ENCODE measurements at regions not wholly inside any gene's neighbourhood (a gene's known extent, or its start where the extent isn't known, plus 50 kb on each side); places are given as distances from the start of the nearest gene placed in this dataset.

DNA sequence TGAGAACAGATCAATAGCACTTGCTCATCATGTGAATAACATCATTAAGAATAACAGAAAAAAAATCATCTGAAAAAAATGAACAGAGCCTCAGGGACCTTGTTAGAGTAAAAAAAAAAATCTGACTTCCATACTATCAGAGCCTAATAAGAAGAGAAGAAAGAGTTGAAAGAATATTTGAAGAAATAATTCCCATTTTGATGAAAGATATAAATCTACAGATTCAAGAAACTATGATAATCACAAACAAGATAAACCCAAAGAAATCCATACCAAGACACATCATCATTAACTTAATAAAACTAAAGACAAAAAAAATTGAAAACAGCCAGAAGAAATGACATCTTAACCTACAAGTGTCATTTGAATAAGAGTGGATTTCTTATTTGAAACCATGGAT lies 134.4 kb downstream of the BMS1 start:
- TF ChIP-seq, protein P1, sequence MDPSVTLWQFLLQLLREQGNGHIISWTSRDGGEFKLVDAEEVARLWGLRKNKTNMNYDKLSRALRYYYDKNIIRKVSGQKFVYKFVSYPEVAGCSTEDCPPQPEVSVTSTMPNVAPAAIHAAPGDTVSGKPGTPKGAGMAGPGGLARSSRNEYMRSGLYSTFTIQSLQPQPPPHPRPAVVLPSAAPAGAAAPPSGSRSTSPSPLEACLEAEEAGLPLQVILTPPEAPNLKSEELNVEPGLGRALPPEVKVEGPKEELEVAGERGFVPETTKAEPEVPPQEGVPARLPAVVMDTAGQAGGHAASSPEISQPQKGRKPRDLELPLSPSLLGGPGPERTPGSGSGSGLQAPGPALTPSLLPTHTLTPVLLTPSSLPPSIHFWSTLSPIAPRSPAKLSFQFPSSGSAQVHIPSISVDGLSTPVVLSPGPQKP (IDR thresholded peaks at IDR 0.05; ENCODE audit: borderline replicate concordance, low read depth, low read length): no peak
- TF ChIP-seq, protein P2, sequence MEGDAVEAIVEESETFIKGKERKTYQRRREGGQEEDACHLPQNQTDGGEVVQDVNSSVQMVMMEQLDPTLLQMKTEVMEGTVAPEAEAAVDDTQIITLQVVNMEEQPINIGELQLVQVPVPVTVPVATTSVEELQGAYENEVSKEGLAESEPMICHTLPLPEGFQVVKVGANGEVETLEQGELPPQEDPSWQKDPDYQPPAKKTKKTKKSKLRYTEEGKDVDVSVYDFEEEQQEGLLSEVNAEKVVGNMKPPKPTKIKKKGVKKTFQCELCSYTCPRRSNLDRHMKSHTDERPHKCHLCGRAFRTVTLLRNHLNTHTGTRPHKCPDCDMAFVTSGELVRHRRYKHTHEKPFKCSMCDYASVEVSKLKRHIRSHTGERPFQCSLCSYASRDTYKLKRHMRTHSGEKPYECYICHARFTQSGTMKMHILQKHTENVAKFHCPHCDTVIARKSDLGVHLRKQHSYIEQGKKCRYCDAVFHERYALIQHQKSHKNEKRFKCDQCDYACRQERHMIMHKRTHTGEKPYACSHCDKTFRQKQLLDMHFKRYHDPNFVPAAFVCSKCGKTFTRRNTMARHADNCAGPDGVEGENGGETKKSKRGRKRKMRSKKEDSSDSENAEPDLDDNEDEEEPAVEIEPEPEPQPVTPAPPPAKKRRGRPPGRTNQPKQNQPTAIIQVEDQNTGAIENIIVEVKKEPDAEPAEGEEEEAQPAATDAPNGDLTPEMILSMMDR (conservative IDR thresholded peaks at IDR 0.05; ENCODE audit: low read depth, low read length): no peak
- TF ChIP-seq CEBPB (IDR thresholded peaks at IDR 0.05; ENCODE audit: low read depth, low read length): no peak
- TF ChIP-seq BHLHE40 (IDR thresholded peaks at IDR 0.05; ENCODE audit: low read depth, low read length): no peak
- no peak for TF ChIP-seq MXI1 (IDR thresholded peaks at IDR 0.05; ENCODE audit: borderline replicate concordance, low read depth, low read length)
- TF ChIP-seq SMC3 (IDR thresholded peaks at IDR 0.05; ENCODE audit: low read depth, low read length): no peak
- no peak for TF ChIP-seq MAZ (IDR thresholded peaks at IDR 0.05; ENCODE audit: borderline replicate concordance, low read depth, low read length)
- TF ChIP-seq POLR2A (IDR thresholded peaks at IDR 0.05; ENCODE audit: low read depth, low read length): no peak
- TF ChIP-seq RAD21 (IDR thresholded peaks at IDR 0.05; ENCODE audit: low read length): no peak
- TF ChIP-seq, protein P3, sequence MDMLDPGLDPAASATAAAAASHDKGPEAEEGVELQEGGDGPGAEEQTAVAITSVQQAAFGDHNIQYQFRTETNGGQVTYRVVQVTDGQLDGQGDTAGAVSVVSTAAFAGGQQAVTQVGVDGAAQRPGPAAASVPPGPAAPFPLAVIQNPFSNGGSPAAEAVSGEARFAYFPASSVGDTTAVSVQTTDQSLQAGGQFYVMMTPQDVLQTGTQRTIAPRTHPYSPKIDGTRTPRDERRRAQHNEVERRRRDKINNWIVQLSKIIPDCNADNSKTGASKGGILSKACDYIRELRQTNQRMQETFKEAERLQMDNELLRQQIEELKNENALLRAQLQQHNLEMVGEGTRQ (IDR thresholded peaks at IDR 0.05; ENCODE audit: low read depth, low read length): no peak
- TF ChIP-seq RCOR1 (IDR thresholded peaks at IDR 0.05; ENCODE audit: insufficient replicate concordance, low read length): no peak
- intact Hi-C loops (cut with micrococcal nuclease): loop anchor here (10.0 kb wide), 1 partner anchor 88 kb away; no protein-coding TSS in a partner anchor
- in situ Hi-C loops (cut with MboI; ENCODE audit: low sequenced_read_pairs): no loop called here
- no peaks in the 10 kb centered on the region for H3K27me3 ChIP-seq (ENCODE audit: control insufficient read depth, insufficient read depth, low read length)
- H2AK9ac ChIP-seq (replicated peaks; ENCODE audit: low read depth, low read length, poor library complexity): no peak overlapping the region
- DNase-seq: no peak
- no peak overlapping the region for H2AK5ac ChIP-seq (ENCODE audit: low read depth, low read length)
- H3K9me3 ChIP-seq (ENCODE audit: control insufficient read depth, insufficient read depth, low read length): no peaks in the 10 kb centered on the region
- H3K4me3 ChIP-seq (ENCODE audit: insufficient read depth, low read depth, low read length): no peak overlapping the region
- no peak overlapping the region for H2BK120ac ChIP-seq (ENCODE audit: low read depth, low read length)
- H3K4me1 ChIP-seq (ENCODE audit: control insufficient read depth, insufficient read depth, low read length): no peaks in the 10 kb centered on the region
- no peak overlapping the region for H2AFZ ChIP-seq (replicated peaks; ENCODE audit: low read length, poor library complexity)
- no peak overlapping the region for H3K14ac ChIP-seq (replicated peaks; ENCODE audit: low read depth, low read length)
- H3K4me2 ChIP-seq (ENCODE audit: low read depth, low read length): no peak overlapping the region
- no peaks in the 10 kb centered on the region for H4K20me1 ChIP-seq (ENCODE audit: insufficient read depth, low read length)
- H3K56ac ChIP-seq (ENCODE audit: extremely low read depth, insufficient read depth, low read length): no peak overlapping the region
- no peaks in the 10 kb centered on the region for H3K9me1 ChIP-seq (ENCODE audit: insufficient read depth, low read length)
- H2BK15ac ChIP-seq (ENCODE audit: low read depth, low read length): no peak overlapping the region
- H2BK5ac ChIP-seq (ENCODE audit: low read depth, low read length, poor library complexity, severe bottlenecking): no peak overlapping the region
- no peak overlapping the region for H2BK20ac ChIP-seq (ENCODE audit: low read depth, low read length)
- ATAC-seq (ENCODE audit: low read depth): no peak
- no peak overlapping the region for H4K5ac ChIP-seq (ENCODE audit: low read depth, low read length)
- BruUV-seq (replicated peaks): no TSS peak
- H3K4ac ChIP-seq (ENCODE audit: low read depth, low read length): no peak overlapping the region
- H3K18ac ChIP-seq (ENCODE audit: low read depth, low read length): no peak overlapping the region
- no peak overlapping the region for H3K27ac ChIP-seq (ENCODE audit: insufficient read depth, low read length)
- H4K91ac ChIP-seq (ENCODE audit: insufficient read depth, low read depth, low read length): no peak overlapping the region
- H3K79me1 ChIP-seq (ENCODE audit: low read depth in 1 of 2, low read length in 2 of 2): no peaks in the 10 kb centered on the region
- H3K36me3 ChIP-seq (ENCODE audit: control insufficient read depth, insufficient read depth, low read length): no peaks in the 10 kb centered on the region
- dilution Hi-C loops (cut with HindIII; ENCODE audit: low sequenced_read_pairs, unreplicated experiment): no loop called here
- no peak overlapping the region for H4K8ac ChIP-seq (ENCODE audit: low read depth in 2 of 2, low read length in 2 of 2)
- CTCF ChIA-PET: no interaction called here
- no peak overlapping the region for H3K23ac ChIP-seq (ENCODE audit: low read depth, low read length)
- POLR2A ChIA-PET (ENCODE audit: unreplicated experiment): no interaction called here
- H3K9ac ChIP-seq (ENCODE audit: low read depth, low read length): no peak overlapping the region

Measured in IMR-90 (cell line).